ENCODE measurements at regions not wholly inside any gene's neighbourhood (a gene's known extent, or its start where the extent isn't known, plus 50 kb on each side); places are given as distances from the start of the nearest gene placed in this dataset.
"Not testable (repeated sequence)": the region's sequence is repeated elsewhere in the genome, so short reads cannot be mapped to it uniquely, and the experiment has no call there.

- TF ChIP-seq POLR2AphosphoS5 (IDR thresholded peaks at IDR 0.05) (no peak), CTCF (IDR thresholded peaks at IDR 0.05) (no peak), POLR2A (IDR thresholded peaks at IDR 0.05) (no peak)
- Histone ChIP-seq H3K27me3 (replicated peaks; ENCODE audit: insufficient read depth) (no peaks in the 10 kb centered on the region), H3K4me1 (replicated peaks) (no peaks in the 10 kb centered on the region), H3K9me3 (no peaks in the 10 kb centered on the region), H3K27ac (no peak overlapping the region), H3K4me3 (no peak overlapping the region), H3K36me3 (no peaks in the 10 kb centered on the region)
- 96% methylated on average over 5 of the region's 5 CpGs for WGBS
- intact Hi-C loops (cut with DNase I), result no loop called here
- no peak for DNase-seq (ENCODE audit: low spot score)
These were observed 136.4 kb upstream of the ATXN1 start for GRCh38 chr6:16897669-16898068.

GRCh38 chr6:16894301-16894700 is 133.0 kb upstream of the ATXN1 start:
- Histone ChIP-seq H3K36me3 (no peaks in the 10 kb centered on the region), H3K27ac (no peak overlapping the region), H3K4me1 (replicated peaks) (no peaks in the 10 kb centered on the region), H3K9me3 (no peaks in the 10 kb centered on the region), H3K27me3 (replicated peaks; ENCODE audit: insufficient read depth) (no peaks in the 10 kb centered on the region), H3K4me3 (no peak overlapping the region)
- no peak for DNase-seq (ENCODE audit: low spot score)
- intact Hi-C loops (cut with DNase I), result no loop called here
- no peak for TF ChIP-seq POLR2A (IDR thresholded peaks at IDR 0.05)

GRCh38 chr6:16891110-16891509 is 129.8 kb upstream of the ATXN1 start:
- DNase-seq (ENCODE audit: low spot score); H3K27ac ChIP-seq; H3K9me3 ChIP-seq; H3K27me3 ChIP-seq (replicated peaks; ENCODE audit: insufficient read depth); H3K4me1 ChIP-seq (replicated peaks); intact Hi-C loops (cut with DNase I); H3K4me3 ChIP-seq; H3K36me3 ChIP-seq: not testable (repeated sequence)
- WGBS, result 96% methylated on average over 7 of the region's 7 CpGs

- Histone ChIP-seq H3K9me3 (no peaks in the 10 kb centered on the region), H3K27ac (no peak overlapping the region), H3K4me3 (no peak overlapping the region), H3K36me3 (no peaks in the 10 kb centered on the region), H3K27me3 (replicated peaks; ENCODE audit: insufficient read depth) (no peaks in the 10 kb centered on the region), H3K4me1 (replicated peaks) (no peaks in the 10 kb centered on the region)
- WGBS, result 88% methylated on average over 4 of the region's 4 CpGs
- intact Hi-C loops (cut with DNase I), result no loop called here
- DNase-seq (ENCODE audit: low spot score), result no peak
- TF ChIP-seq CTCF (IDR thresholded peaks at IDR 0.05) (no peak), POLR2A (IDR thresholded peaks at IDR 0.05) (no peak), POLR2AphosphoS5 (IDR thresholded peaks at IDR 0.05) (no peak)
These were observed 124.3 kb upstream of the ATXN1 start for GRCh38 chr6:16885411-16886160.

GRCh38 chr6:16884526-16884925 is 123.3 kb upstream of the ATXN1 start:
- Histone ChIP-seq H3K27me3 (replicated peaks; ENCODE audit: insufficient read depth) (no peaks in the 10 kb centered on the region), H3K4me1 (replicated peaks) (no peaks in the 10 kb centered on the region), H3K4me3 (no peak overlapping the region), H3K36me3 (no peaks in the 10 kb centered on the region), H3K9me3 (no peaks in the 10 kb centered on the region), H3K27ac (no peak overlapping the region)
- DNase-seq (ENCODE audit: low spot score), result no peak
- intact Hi-C loops (cut with DNase I), result no loop called here
- WGBS, result 97% methylated on average over 1 of the region's 1 CpG
- TF ChIP-seq CTCF (IDR thresholded peaks at IDR 0.05) (no peak), POLR2A (IDR thresholded peaks at IDR 0.05) (no peak), POLR2AphosphoS5 (IDR thresholded peaks at IDR 0.05) (no peak)

- DNase-seq (ENCODE audit: low spot score), result no peak
- H3K4me1 ChIP-seq (replicated peaks), result no peaks in the 10 kb centered on the region
- H3K9me3 ChIP-seq, result no peaks in the 10 kb centered on the region
- no peaks in the 10 kb centered on the region for H3K27me3 ChIP-seq (replicated peaks; ENCODE audit: insufficient read depth)
- no peak overlapping the region for H3K4me3 ChIP-seq
- no peaks in the 10 kb centered on the region for H3K36me3 ChIP-seq
- H3K27ac ChIP-seq, result no peak overlapping the region
- no peak for TF ChIP-seq CTCF (IDR thresholded peaks at IDR 0.05)
- no peak for TF ChIP-seq POLR2AphosphoS5 (IDR thresholded peaks at IDR 0.05)
- TF ChIP-seq POLR2A (IDR thresholded peaks at IDR 0.05), result no peak
- intact Hi-C loops (cut with DNase I), result no loop called here
These were observed 122.2 kb upstream of the ATXN1 start for GRCh38 chr6:16883414-16883813.

Data from prostate gland (tissue), 2 donors.